IMR-90 (cell line): ENCODE measurements at regions not wholly inside any gene's neighbourhood (a gene's known extent, or its start where the extent isn't known, plus 50 kb on each side); places are given as distances from the start of the nearest gene placed in this dataset.

ENCODE experiments used
- BHLHE40 ChIP-seq: fragments of 150-350 bp; IDR thresholded peaks from 2 replicates; pipeline ENCODE4 v1.6.1; 2016; ENCODE audit warnings: mild to moderate bottlenecking, low read depth, low read length
- CEBPB ChIP-seq: IDR thresholded peaks from 2 replicates; pipeline ENCODE4 v1.6.1; 2012; ENCODE audit warnings: low read depth, low read length, improper control_type of control experiment
- CTCF ChIP-seq: conservative IDR thresholded peaks from 2 replicates; pipeline ENCODE4 v1.5.1; 2012; ENCODE audit warnings: mild to moderate bottlenecking, low read depth, low read length, improper control_type of control experiment
- ELK1 ChIP-seq: fragments of 150-350 bp; IDR thresholded peaks from 2 replicates; pipeline ENCODE4 v1.6.1; 2016; ENCODE audit warnings: low read depth, mild to moderate bottlenecking, low read length, moderate library complexity, borderline replicate concordance
- MAZ ChIP-seq: IDR thresholded peaks from 2 replicates; pipeline ENCODE4 v1.6.1; 2012; ENCODE audit warnings: low read depth, mild to moderate bottlenecking, low read length, improper control_type of control experiment, moderate library complexity, borderline replicate concordance
- MXI1 ChIP-seq: IDR thresholded peaks from 2 replicates; pipeline ENCODE4 v1.6.1; 2012; ENCODE audit warnings: low read depth, mild to moderate bottlenecking, low read length, moderate library complexity, borderline replicate concordance
- POLR2A ChIP-seq: IDR thresholded peaks from 2 replicates; pipeline ENCODE4 v1.6.1; 2012; ENCODE audit warnings: mild to moderate bottlenecking, low read depth, low read length
- RAD21 ChIP-seq: IDR thresholded peaks from 2 replicates; pipeline ENCODE4 v1.6.1; 2012; ENCODE audit warnings: low read length, improper control_type of control experiment
- RCOR1 ChIP-seq: IDR thresholded peaks from 2 replicates; pipeline ENCODE4 v1.6.1; 2012; ENCODE audit warnings: mild to moderate bottlenecking, low read length, improper control_type of control experiment; ENCODE audit not compliant: insufficient replicate concordance
- RFX5 ChIP-seq: IDR thresholded peaks from 2 replicates; pipeline ENCODE4 v1.8.0; 2012; ENCODE audit warnings: low read depth, mild to moderate bottlenecking, low read length, moderate library complexity
- SMC3 ChIP-seq: fragments of 150-350 bp; IDR thresholded peaks from 2 replicates; pipeline ENCODE4 v1.6.1; 2016; ENCODE audit warnings: low read depth, mild to moderate bottlenecking, antibody characterized with exemption, low read length, moderate library complexity
- USF2 ChIP-seq: fragments of 150-350 bp; IDR thresholded peaks from 2 replicates; pipeline ENCODE4 v1.6.1; 2017; ENCODE audit warnings: mild to moderate bottlenecking, antibody characterized with exemption, low read length, low read depth

DNA sequence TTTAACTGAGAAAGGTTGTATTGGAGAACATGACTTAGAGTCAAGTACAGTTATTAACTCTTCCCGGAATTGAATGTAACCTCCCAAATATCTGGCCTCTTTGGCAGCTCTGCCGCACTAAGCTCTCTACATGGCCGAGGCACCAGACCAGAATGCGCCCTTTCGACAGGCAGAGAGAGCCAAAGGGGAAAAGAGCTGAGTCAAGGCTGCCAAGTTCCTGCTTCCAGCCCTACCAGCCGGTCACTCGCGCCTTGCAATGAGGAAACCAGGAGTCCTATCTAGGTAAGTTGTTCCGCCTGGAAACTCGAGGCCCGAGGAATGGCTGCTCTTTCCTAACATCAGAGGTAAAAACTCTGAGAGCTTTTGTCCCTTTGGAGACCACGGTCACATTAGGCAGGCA is 172.2 kb downstream of the BRMS1L start:
- no peak for TF ChIP-seq RFX5
- no peak for TF ChIP-seq SMC3
- no peak for TF ChIP-seq CEBPB
- no peak for TF ChIP-seq POLR2A
- TF ChIP-seq CTCF: no peak
- no peak for TF ChIP-seq RCOR1
- no peak for TF ChIP-seq MAZ
- no peak for TF ChIP-seq USF2
- TF ChIP-seq RAD21: no peak
- TF ChIP-seq ELK1: no peak
- TF ChIP-seq MXI1: no peak
- TF ChIP-seq BHLHE40: no peak
